SK-N-SH (cell line): ENCODE measurements at regions not wholly inside any gene's neighbourhood (a gene's known extent, or its start where the extent isn't known, plus 50 kb on each side); places are given as distances from the start of the nearest gene placed in this dataset.

Experiments used
- CHD2 ChIP-seq: fragments of 150-350 bp; IDR thresholded peaks from 2 replicates; pipeline ENCODE4 v1.6.1; 2018; ENCODE audit warnings: low read length; ENCODE audit not compliant: partially characterized antibody
- CTCF ChIP-seq: fragments of 200-600 bp; sonication (generic); IDR thresholded peaks from 2 replicates; pipeline ENCODE4 v1.6.1; 2017; ENCODE audit warnings: antibody characterized with exemption, mild to moderate bottlenecking, moderate library complexity
- EP300 ChIP-seq, 2 experiments: IDR thresholded peaks; 2 replicates each; pipeline versions ENCODE4 v1.4.0 to v1.6.1; 2012; ENCODE audit warnings: borderline replicate concordance in 1 of 2, low read depth in 1 of 2, low read length in 1 of 2
- EZH2phosphoT487 ChIP-seq: fragments of 200-600 bp; sonication (generic); IDR thresholded peaks from 2 replicates; pipeline ENCODE4 v1.6.1; 2017; ENCODE audit warnings: low read depth, mixed run types, mild to moderate bottlenecking, antibody characterized with exemption, moderate library complexity, borderline replicate concordance
- MAX ChIP-seq: IDR thresholded peaks from 2 replicates; pipeline ENCODE4 v1.4.0; 2012; ENCODE audit warnings: low read depth
- NRF1 ChIP-seq: IDR thresholded peaks from 2 replicates; pipeline ENCODE4 v1.6.1; 2012; ENCODE audit warnings: low read depth, mild to moderate bottlenecking, low read length
- RAD21 ChIP-seq: IDR thresholded peaks from 2 replicates; pipeline ENCODE4 v1.6.1; 2012; ENCODE audit warnings: mild to moderate bottlenecking, low read length
- RCOR1 ChIP-seq: fragments of 150-350 bp; IDR thresholded peaks from 2 replicates; pipeline ENCODE4 v1.6.1; 2017; ENCODE audit warnings: antibody characterized with exemption, low read length
- REST ChIP-seq: IDR thresholded peaks from 2 replicates; pipeline ENCODE4 v1.6.1; 2012; ENCODE audit warnings: mild to moderate bottlenecking, low read depth, low read length, moderate library complexity
- SIN3A ChIP-seq: IDR thresholded peaks from 2 replicates; pipeline ENCODE4 v1.6.1; 2012; ENCODE audit warnings: low read depth, mild to moderate bottlenecking, low read length, moderate library complexity, borderline replicate concordance
- SMC3 ChIP-seq: IDR thresholded peaks from 2 replicates; pipeline ENCODE4 v1.6.1; 2012; ENCODE audit warnings: low read depth, low read length, improper control_type of control experiment

- TF ChIP-seq RAD21 (no peak), EZH2phosphoT487 (no peak), CTCF (no peak), NRF1 (no peak), EP300 (IDR thresholded peaks at IDR 0.05; ENCODE audit: borderline replicate concordance in 1 of 2, low read depth in 1 of 2, low read length in 1 of 2) (no peak), REST (no peak), CHD2 (no peak), MAX (no peak), RCOR1 (no peak), SMC3 (no peak), SIN3A (no peak)
Measured at GRCh38 chr14:22180045-22180444, 409.0 kb downstream of the DAD1 start.
